Globus pallidus (tissue), 1 donor: ENCODE measurements at regions not wholly inside any gene's neighbourhood (a gene's known extent, or its start where the extent isn't known, plus 50 kb on each side); places are given as distances from the start of the nearest gene placed in this dataset.

Experiments
- DNase-seq: peaks from one replicate; pipeline ENCODE4 v3.0.0-alpha.2; 2015; ENCODE audit warnings: low spot score

GRCh38 chr2:67660015-67660602 lies 263.0 kb downstream of the ETAA1 start:
- no peak for DNase-seq

- DNase-seq = no peak
These were observed 263.7 kb downstream of the ETAA1 start for GRCh38 chr2:67660871-67661270.

- DNase-seq = no peak
These were observed 265.1 kb downstream of the ETAA1 start for GRCh38 chr2:67662222-67662621.

GRCh38 chr2:67663776-67664175 lies 266.6 kb downstream of the ETAA1 start:
- DNase-seq = no peak

GRCh38 chr2:67666386-67667053 lies 269.4 kb downstream of the ETAA1 start:
- no peak for DNase-seq

GRCh38 chr2:67667054-67667908 lies 270.1 kb downstream of the ETAA1 start:
- no peak for DNase-seq

GRCh38 chr2:67668538-67668937 lies 271.4 kb downstream of the ETAA1 start:
- no peak for DNase-seq

- no peak for DNase-seq
These were observed 272.0 kb downstream of the ETAA1 start for GRCh38 chr2:67669168-67669567.

- DNase-seq = no peak
These were observed 272.6 kb downstream of the ETAA1 start for GRCh38 chr2:67669766-67670165.

- no peak for DNase-seq
These were observed 273.6 kb downstream of the ETAA1 start for GRCh38 chr2:67670747-67671183.

GRCh38 chr2:67671464-67672450 lies 274.6 kb downstream of the ETAA1 start:
- no peak for DNase-seq

- no peak for DNase-seq
These were observed 277.5 kb downstream of the ETAA1 start for GRCh38 chr2:67674668-67675067.

GRCh38 chr2:67684991-67685390 lies 287.9 kb downstream of the ETAA1 start:
- no peak for DNase-seq

- no peak for DNase-seq
These were observed 289.1 kb downstream of the ETAA1 start for GRCh38 chr2:67686254-67686653.

GRCh38 chr2:67689186-67689585 lies 292.1 kb downstream of the ETAA1 start:
- no peak for DNase-seq

- no peak for DNase-seq
These were observed 292.5 kb downstream of the ETAA1 start for GRCh38 chr2:67689651-67690050.

GRCh38 chr2:67694445-67694844 lies 297.3 kb downstream of the ETAA1 start:
- DNase-seq = peak; percentile 1

GRCh38 chr2:67701011-67701410 lies 303.9 kb downstream of the ETAA1 start:
- DNase-seq = no peak

GRCh38 chr2:67702284-67702683 lies 305.2 kb downstream of the ETAA1 start:
- DNase-seq = no peak

GRCh38 chr2:67702937-67703336 lies 305.8 kb downstream of the ETAA1 start:
- DNase-seq = no peak

GRCh38 chr2:67706082-67706481 lies 308.9 kb downstream of the ETAA1 start:
- DNase-seq = no peak

- DNase-seq = no peak
These were observed 310.8 kb downstream of the ETAA1 start for GRCh38 chr2:67707896-67708295.
